ENCODE measurements at regions not wholly inside any gene's neighbourhood (a gene's known extent, or its start where the extent isn't known, plus 50 kb on each side); places are given as distances from the start of the nearest gene placed in this dataset.
"Not testable (repeated sequence)": the region's sequence is repeated elsewhere in the genome, so short reads cannot be mapped to it uniquely, and the experiment has no call there.

- not testable (repeated sequence) for TF ChIP-seq POLR2A, CTCF (IDR thresholded peaks at IDR 0.05)
These were observed 125.9 kb downstream of the RTP4 start for GRCh38 chr3:187494056-187494455.

All from testis (tissue), 2 donors.